Vagina (tissue), 2 donors: ENCODE measurements at regions not wholly inside any gene's neighbourhood (a gene's known extent, or its start where the extent isn't known, plus 50 kb on each side); places are given as distances from the start of the nearest gene placed in this dataset.

ENCODE experiments used
- POLR2A ChIP-seq, 2 donors: fragments of 450-650 bp; IDR thresholded peaks; one replicate each; pipeline ENCODE4 v1.6.1; 2017; ENCODE audit warnings: antibody characterized with exemption in 2 of 2, mild to moderate bottlenecking in 2 of 2, moderate library complexity in 2 of 2
- POLR2AphosphoS5 ChIP-seq, 2 donors: sonication (generic); formaldehyde crosslinking; IDR thresholded peaks; one replicate each; pipeline ENCODE4 v1.9.0; 2017; ENCODE audit warnings: antibody characterized with exemption in 2 of 2, mild to moderate bottlenecking in 2 of 2, low read depth in 1 of 2; ENCODE audit not compliant: insufficient read depth in 1 of 2
- TF ChIP-seq, protein P1 (sequence below), 3 experiments: fragments of 450-650 bp in 2 of 3; fragments of 200-600 bp in 1 of 3; sonication (generic) in 1 of 3; IDR thresholded peaks; one replicate each; pipeline ENCODE4 v1.5.1; 2017 to 2019; ENCODE audit warnings: antibody characterized with exemption in 3 of 3, mild to moderate bottlenecking in 2 of 3, moderate library complexity in 2 of 3

DNA sequence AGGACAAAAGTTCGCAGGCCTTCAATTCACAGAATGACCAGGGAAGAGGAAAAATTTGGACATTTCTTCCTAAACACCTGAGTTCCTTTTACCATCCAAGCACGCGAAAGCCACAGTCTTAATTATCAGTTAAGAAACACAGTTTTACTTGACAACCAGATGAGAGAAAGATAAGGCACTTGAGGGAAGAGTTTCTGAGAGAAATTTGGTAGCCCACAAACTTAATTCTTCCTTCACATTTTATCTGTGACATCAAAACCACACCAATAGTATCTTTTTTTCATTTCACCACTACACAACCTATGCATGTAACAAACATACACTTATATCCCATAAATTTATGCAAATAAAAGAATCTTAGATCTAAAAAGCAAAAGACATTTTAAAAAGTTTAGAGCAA, 326.6 kb downstream of the MZT1 start:
- TF ChIP-seq POLR2AphosphoS5 (IDR thresholded peaks at IDR 0.05; ENCODE audit: insufficient read depth in 1 of 2, low read depth in 1 of 2) (no peak), POLR2A (IDR thresholded peaks at IDR 0.05) (no peak)
- TF ChIP-seq, protein P1, sequence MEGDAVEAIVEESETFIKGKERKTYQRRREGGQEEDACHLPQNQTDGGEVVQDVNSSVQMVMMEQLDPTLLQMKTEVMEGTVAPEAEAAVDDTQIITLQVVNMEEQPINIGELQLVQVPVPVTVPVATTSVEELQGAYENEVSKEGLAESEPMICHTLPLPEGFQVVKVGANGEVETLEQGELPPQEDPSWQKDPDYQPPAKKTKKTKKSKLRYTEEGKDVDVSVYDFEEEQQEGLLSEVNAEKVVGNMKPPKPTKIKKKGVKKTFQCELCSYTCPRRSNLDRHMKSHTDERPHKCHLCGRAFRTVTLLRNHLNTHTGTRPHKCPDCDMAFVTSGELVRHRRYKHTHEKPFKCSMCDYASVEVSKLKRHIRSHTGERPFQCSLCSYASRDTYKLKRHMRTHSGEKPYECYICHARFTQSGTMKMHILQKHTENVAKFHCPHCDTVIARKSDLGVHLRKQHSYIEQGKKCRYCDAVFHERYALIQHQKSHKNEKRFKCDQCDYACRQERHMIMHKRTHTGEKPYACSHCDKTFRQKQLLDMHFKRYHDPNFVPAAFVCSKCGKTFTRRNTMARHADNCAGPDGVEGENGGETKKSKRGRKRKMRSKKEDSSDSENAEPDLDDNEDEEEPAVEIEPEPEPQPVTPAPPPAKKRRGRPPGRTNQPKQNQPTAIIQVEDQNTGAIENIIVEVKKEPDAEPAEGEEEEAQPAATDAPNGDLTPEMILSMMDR (IDR thresholded peaks at IDR 0.05): no peak
